Left colon (tissue), 2 donors: ENCODE measurements at regions not wholly inside any gene's neighbourhood (a gene's known extent, or its start where the extent isn't known, plus 50 kb on each side); places are given as distances from the start of the nearest gene placed in this dataset.

Experiments used
- ATAC-seq: fragments of 200-7000 bp; cut with Tn5 transposase; one replicate; pipeline ENCODE4 v1.9.1; 2020; ENCODE audit warnings: mild to moderate bottlenecking, moderate library complexity
- DNase-seq, 2 donors: peaks; one replicate each; pipeline ENCODE4 v3.0.0-alpha.2; 2020
- intact Hi-C, 2 donors: fragments of 100-400 bp; cut with DNase I in 1 of 2; cut with micrococcal nuclease in 1 of 2; formaldehyde crosslinking; loops; one replicate each; pipeline versions ENCODE4 v1.11.2 to v1.14.0; 2022; cut with DNase I, micrococcal nuclease
- donor health status: DM: no; HTN: no; CAD: no.
- donor health status: DM: yes; HTN: yes; CAD: no.

- DNase-seq (no peak), ATAC-seq (no peak)
- intact Hi-C loops: no loop called here
Measured at GRCh38 chr1:38273196-38273804, 226.7 kb upstream of the POU3F1 start.

- intact Hi-C loops: no loop called here
- no peak for DNase-seq
- no peak for ATAC-seq
Measured at GRCh38 chr1:38272515-38272914, 225.9 kb upstream of the POU3F1 start.

GRCh38 chr1:38270849-38271633, 224.4 kb upstream of the POU3F1 start:
- no peak for ATAC-seq
- intact Hi-C loops: no loop called here
- no peak for DNase-seq

DNA sequence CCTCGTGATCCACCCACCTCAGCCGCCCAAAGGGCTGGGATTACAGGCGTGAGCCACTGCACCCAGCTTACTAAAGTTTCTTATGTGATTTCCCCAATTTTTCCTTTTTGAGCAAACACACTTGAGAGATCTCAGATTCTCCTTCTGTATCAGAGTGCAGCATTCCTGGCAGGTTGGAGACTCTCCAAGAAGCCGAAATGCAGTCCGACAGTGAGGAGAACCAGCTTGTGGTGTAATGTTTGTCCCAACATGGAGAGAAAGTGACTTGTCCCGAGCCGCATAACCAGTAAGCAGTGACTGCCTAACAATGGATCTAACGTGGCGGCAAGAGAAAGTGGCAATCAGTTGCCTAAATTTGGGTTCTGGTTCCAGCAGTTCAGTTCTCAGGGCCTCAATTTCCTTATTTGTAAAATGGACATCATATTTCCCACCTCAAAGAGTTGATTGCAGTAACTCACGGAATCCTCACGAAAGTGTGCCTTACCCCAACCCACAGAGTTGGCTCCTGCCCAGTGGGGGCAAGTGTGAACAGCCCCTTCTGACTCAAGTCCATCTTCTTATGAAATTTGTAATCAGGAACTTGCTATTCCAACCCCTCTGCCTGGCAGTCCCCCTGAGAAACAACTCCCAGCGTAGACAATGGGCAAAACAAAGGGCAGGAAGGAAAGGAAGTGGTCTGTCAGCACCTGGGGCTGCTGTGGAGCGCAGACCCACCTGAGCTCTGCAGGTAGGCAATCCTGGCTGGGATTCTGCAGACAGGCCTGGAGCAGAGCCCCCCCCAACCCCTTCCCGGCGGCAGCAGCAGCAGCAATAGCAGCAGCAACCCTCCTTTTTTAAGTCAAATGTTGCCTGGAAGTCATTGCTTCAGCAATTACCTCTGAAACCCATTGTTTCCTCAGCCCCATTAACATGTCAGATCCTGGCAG, 223.6 kb upstream of the POU3F1 start:
- DNase-seq: no peak
- intact Hi-C loops: no loop called here
- ATAC-seq: no peak

GRCh38 chr1:38268226-38268625, 221.6 kb upstream of the POU3F1 start:
- DNase-seq (no peak), ATAC-seq (no peak)
- intact Hi-C loops: no loop called here

- intact Hi-C loops: no loop called here
- DNase-seq: no peak
- ATAC-seq: no peak
Measured at GRCh38 chr1:38267037-38268036, 220.7 kb upstream of the POU3F1 start.

GRCh38 chr1:38266197-38266520, 219.6 kb upstream of the POU3F1 start:
- intact Hi-C loops: no loop called here
- peak; percentile 82 to 90 for DNase-seq
- ATAC-seq: peak; percentile 98

- DNase-seq (no peak), ATAC-seq (peak; percentile 6)
- intact Hi-C loops: no loop called here
Measured at GRCh38 chr1:38265293-38266196, 219.0 kb upstream of the POU3F1 start.

- DNase-seq: no peak
- no peak for ATAC-seq
Measured at GRCh38 chr1:38263438-38263837, 216.8 kb upstream of the POU3F1 start.

DNA sequence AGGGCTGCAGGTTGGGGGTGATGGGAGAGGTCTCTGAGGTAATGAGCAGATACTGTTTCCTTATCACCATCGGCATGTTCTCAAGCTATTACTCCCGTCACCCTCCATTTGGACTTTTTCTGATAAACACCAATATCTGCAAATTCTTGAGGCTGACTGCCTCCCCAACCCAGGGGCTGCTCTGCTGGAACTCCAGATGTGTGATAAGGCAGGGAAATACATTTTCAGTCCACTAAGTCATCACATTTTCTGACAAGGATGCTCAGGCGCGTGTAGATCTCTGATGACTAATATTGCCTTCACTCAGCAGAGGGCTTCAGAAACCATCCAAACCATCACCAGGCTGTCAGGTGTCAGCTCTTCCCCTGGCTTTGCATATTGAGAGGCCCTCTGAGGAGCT, 215.0 kb upstream of the POU3F1 start:
- ATAC-seq (no peak), DNase-seq (no peak)
- intact Hi-C loops: no loop called here

More at GRCh38 chr1:38263438-38263837, 216.8 kb upstream of the POU3F1 start:
- intact Hi-C loops: no loop called here

GRCh38 chr1:38258085-38258627, 211.6 kb upstream of the POU3F1 start:
- ATAC-seq (no peak), DNase-seq (no peak)
- intact Hi-C loops: no loop called here

DNA sequence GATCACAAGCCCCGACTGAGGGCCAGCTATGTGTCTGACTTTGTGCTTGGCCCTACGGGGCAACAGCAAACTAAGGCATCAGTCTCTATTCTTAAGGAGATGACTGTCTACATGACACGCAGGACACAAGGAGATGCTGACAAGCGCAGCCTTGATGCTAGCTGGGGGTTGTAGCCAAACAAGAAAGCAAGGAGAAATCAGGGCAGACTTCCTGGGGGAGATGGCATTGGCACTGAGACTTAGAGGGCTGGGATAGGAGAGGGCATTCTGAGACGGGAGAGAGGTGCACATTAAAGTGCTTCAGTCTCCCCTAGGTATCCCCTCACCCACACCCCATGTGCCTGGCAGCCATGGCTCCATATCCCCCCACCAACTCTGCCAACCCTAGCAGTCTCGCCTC, 210.8 kb upstream of the POU3F1 start:
- no peak for ATAC-seq
- intact Hi-C loops: no loop called here
- no peak for DNase-seq

GRCh38 chr1:38256072-38256471, 209.5 kb upstream of the POU3F1 start:
- DNase-seq (no peak), ATAC-seq (no peak)
- intact Hi-C loops: no loop called here

DNA sequence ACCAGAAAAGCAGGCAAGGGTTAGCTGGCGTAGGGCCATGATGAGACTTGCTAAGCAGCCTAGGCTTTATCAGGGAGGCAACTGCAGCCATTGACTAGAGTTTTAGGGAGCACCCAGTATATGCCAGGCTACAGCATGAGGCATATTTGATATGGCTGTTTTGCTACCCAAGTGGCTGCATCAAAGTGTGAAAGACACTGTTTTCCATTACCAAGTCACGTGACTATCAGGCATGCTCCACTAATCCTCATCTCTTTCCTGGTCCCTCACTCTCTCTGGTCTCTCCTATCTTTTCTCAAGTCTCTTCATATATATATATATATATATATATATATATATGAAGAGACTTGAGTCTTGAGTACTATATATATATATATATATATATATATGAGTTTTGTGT, 206.7 kb upstream of the POU3F1 start:
- DNase-seq (no peak), ATAC-seq (no peak)
- intact Hi-C loops: no loop called here

GRCh38 chr1:38250356-38250755, 203.8 kb upstream of the POU3F1 start:
- ATAC-seq: no peak
- DNase-seq: no peak
- intact Hi-C loops: no loop called here

- no peak for ATAC-seq
- intact Hi-C loops: no loop called here
- no peak for DNase-seq
Measured at GRCh38 chr1:38249001-38249400, 202.4 kb upstream of the POU3F1 start.
